ENCODE measurements at regions not wholly inside any gene's neighbourhood (a gene's known extent, or its start where the extent isn't known, plus 50 kb on each side); places are given as distances from the start of the nearest gene placed in this dataset.

DNA sequence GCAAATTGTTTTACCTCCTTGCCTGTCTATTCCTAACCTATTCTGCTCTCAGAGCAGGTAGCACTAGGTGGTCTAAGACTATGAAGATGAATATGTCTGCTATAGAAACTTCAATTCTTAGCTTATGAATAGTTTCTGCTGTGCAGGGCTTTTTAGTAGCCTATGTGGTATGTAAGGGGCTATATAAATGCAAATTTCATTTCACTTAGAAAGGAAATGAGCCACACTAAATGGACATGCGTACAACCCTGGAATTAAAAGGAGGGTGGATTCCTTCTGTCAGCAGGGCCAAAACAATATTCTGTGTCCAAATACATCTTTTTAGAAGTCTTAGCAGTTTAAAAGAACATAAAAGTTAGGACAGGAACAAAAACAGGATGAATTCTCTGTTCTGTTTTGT, 163.9 kb upstream of the GEMIN8 start:
- TF ChIP-seq, protein P1, sequence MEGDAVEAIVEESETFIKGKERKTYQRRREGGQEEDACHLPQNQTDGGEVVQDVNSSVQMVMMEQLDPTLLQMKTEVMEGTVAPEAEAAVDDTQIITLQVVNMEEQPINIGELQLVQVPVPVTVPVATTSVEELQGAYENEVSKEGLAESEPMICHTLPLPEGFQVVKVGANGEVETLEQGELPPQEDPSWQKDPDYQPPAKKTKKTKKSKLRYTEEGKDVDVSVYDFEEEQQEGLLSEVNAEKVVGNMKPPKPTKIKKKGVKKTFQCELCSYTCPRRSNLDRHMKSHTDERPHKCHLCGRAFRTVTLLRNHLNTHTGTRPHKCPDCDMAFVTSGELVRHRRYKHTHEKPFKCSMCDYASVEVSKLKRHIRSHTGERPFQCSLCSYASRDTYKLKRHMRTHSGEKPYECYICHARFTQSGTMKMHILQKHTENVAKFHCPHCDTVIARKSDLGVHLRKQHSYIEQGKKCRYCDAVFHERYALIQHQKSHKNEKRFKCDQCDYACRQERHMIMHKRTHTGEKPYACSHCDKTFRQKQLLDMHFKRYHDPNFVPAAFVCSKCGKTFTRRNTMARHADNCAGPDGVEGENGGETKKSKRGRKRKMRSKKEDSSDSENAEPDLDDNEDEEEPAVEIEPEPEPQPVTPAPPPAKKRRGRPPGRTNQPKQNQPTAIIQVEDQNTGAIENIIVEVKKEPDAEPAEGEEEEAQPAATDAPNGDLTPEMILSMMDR (IDR thresholded peaks at IDR 0.05), result no peak
- TF ChIP-seq POLR2A (IDR thresholded peaks at IDR 0.05) (no peak), POLR2AphosphoS5 (IDR thresholded peaks at IDR 0.05) (no peak), EP300 (IDR thresholded peaks at IDR 0.05) (no peak)
